Naive B cell (primary cell): ENCODE measurements at regions not wholly inside any gene's neighbourhood (a gene's known extent, or its start where the extent isn't known, plus 50 kb on each side); places are given as distances from the start of the nearest gene placed in this dataset.
"Not testable (repeated sequence)": the region's sequence is repeated elsewhere in the genome, so short reads cannot be mapped to it uniquely, and the experiment has no call there.

Experiments used
- ATAC-seq, 2 donors: fragments of 150-1000 bp; cut with Tn5 transposase; 2 replicates each; pipeline ENCODE4 v1.10.0; 2021; ENCODE audit warnings: low read depth in 2 of 2, mild to moderate bottlenecking in 2 of 2, moderate library complexity in 2 of 2
- DNase-seq: peaks from one replicate; pipeline ENCODE4 v3.0.0; 2022
- H3K27ac Mint-ChIP-seq, 6 donors: one replicate each; pipeline ENCODE4 v1.8.0; 2020 to 2022; ENCODE audit warnings: mild to moderate bottlenecking in 6 of 6, mixed read lengths in 6 of 6, moderate library complexity in 5 of 6, inconsistent platforms in 2 of 6
- H3K27me3 Mint-ChIP-seq, 3 donors: one replicate each; pipeline ENCODE4 v1.8.0; 2021 to 2022; ENCODE audit warnings: mixed read lengths in 3 of 3, mild to moderate bottlenecking in 1 of 3
- H3K36me3 Mint-ChIP-seq, 2 donors: one replicate each; pipeline ENCODE4 v1.8.0; 2020 to 2022; ENCODE audit warnings: mixed read lengths in 2 of 2, inconsistent platforms in 1 of 2, mild to moderate bottlenecking in 1 of 2
- H3K4me1 Mint-ChIP-seq, 3 donors: one replicate each; pipeline ENCODE4 v1.8.0; 2020 to 2022; ENCODE audit warnings: mixed read lengths in 3 of 3, inconsistent platforms in 1 of 3, mild to moderate bottlenecking in 1 of 3, moderate library complexity in 1 of 3
- H3K4me3 Mint-ChIP-seq, 8 donors: one replicate each; pipeline ENCODE4 v1.8.0; 2020 to 2022; ENCODE audit warnings: mild to moderate bottlenecking in 8 of 8, mixed read lengths in 8 of 8, moderate library complexity in 8 of 8, inconsistent platforms in 2 of 8
- H3K9me3 Mint-ChIP-seq, 7 donors: one replicate each; pipeline ENCODE4 v1.8.0; 2020 to 2022; ENCODE audit warnings: mixed read lengths in 7 of 7, mild to moderate bottlenecking in 5 of 7, inconsistent platforms in 2 of 7, moderate library complexity in 1 of 7

DNA sequence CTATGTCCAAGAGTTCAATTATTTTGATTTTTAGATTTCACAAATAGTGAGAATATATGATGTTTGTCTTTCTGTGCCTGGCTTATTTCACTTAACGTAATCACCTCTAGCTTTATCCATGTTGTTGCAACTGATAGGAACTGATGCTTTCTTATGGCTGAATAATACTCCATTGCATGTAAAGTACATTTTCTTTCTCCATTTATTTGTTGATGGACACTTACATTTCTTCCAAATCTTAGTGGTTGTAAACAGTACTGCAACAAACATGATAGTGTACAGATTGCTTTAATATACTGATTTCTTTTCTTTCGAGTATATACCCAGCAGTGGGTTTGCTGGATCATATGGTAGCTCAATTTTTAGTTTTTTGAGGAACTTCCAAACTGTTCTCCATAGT, 600.6 kb upstream of the SEMA6D start:
- DNase-seq: no peak
- no peak overlapping the region for H3K27ac Mint-ChIP-seq
- no peaks in the 10 kb centered on the region for H3K4me1 Mint-ChIP-seq
- H3K27me3 Mint-ChIP-seq: no peaks in the 10 kb centered on the region
- H3K36me3 Mint-ChIP-seq: no peaks in the 10 kb centered on the region
- H3K9me3 Mint-ChIP-seq: peaks cover 3 to 21% (median 13%) of the 10 kb centered on the region in 7 donors
- ATAC-seq: no peak
- no peak overlapping the region for H3K4me3 Mint-ChIP-seq

DNA sequence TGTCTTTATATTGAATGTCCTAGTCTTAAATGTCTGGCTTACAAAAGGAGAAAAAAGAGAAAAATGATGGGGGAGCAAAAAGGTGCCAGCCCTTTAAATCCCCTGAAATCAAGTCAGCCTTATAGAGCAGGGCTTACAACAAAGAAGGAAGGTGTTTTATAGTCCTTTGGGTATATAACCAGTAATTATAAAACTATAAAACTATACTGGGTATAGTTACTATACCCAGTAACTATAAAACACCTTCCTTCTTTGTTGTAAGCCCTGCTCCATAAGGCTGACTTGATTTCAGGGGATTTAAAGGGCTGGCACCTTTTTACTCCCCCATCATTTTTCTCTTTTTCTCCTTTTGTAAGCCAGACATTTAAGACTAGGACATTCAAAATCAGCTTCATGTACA, 598.0 kb upstream of the SEMA6D start:
- no peak for ATAC-seq
- H3K36me3 Mint-ChIP-seq: no peaks in the 10 kb centered on the region
- peaks cover 0 to 21% (median 13%) of the 10 kb centered on the region in 7 donors for H3K9me3 Mint-ChIP-seq
- DNase-seq: no peak
- H3K4me3 Mint-ChIP-seq: no peak overlapping the region
- no peaks in the 10 kb centered on the region for H3K4me1 Mint-ChIP-seq
- H3K27me3 Mint-ChIP-seq: no peaks in the 10 kb centered on the region
- H3K27ac Mint-ChIP-seq: no peak overlapping the region

DNA sequence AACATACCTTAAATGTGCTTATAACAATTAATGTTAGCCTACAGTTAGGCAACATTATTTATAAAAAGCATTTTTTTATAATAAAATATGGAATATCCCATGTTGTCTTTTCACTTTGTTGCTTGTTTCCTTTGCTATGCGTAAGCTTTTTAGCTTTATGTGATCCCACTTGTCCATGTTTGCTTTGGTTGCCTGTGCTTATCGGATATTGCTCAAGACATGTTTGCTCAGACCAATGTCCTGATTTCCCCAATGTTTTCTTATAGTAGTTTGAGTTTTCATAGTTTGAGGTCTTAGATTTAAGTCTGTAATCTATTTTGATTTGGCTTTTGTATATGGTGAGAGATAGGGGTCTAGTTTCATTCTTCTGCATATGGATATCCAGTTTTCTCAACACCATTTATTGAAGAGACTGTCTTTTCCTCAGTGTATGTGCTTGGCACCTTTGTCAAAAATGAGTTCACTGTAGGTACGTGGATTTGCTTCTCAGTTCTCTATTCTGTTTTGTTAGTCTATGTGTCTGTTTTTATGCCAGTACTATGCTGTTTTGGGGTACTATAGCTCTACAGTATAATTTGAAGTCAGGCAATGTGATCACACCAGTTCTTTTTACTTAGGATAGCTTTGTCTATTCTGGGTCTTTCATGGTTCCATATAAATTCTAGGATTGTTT, 592.7 kb upstream of the SEMA6D start:
- H3K36me3 Mint-ChIP-seq: no peaks in the 10 kb centered on the region
- H3K9me3 Mint-ChIP-seq: peaks cover 4 to 34% (median 19%) of the 10 kb centered on the region in 7 donors
- DNase-seq (no peak), ATAC-seq (no peak)
- no peak overlapping the region for H3K27ac Mint-ChIP-seq
- H3K4me3 Mint-ChIP-seq: peak overlapping the region in 1 of 8 donors; percentile 24
- no peaks in the 10 kb centered on the region for H3K27me3 Mint-ChIP-seq
- H3K4me1 Mint-ChIP-seq: no peaks in the 10 kb centered on the region

DNA sequence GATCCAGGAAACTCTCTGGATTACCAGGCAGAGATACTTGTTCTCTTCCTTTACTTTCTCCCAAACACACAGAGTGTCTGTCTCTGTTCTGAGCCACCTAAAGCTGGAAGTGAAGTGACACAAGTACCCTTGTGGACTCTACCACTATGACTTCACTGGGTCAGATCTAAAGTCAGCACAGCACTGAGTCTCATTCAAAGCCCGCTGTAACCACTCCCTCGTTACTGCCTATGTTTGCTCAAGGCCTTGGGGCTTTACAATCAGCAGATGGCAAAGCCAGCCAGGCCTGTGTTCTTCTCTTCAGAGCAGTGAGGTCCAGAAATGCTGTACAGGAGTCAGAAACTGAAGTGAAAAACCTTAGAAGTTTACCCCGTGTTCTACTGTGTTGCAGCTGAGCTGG, 588.3 kb upstream of the SEMA6D start:
- H3K36me3 Mint-ChIP-seq: peaks cover 0 to 5% of the 10 kb centered on the region in 2 donors
- H3K27me3 Mint-ChIP-seq: no peaks in the 10 kb centered on the region
- peaks cover 0 to 18% (median 10%) of the 10 kb centered on the region in 7 donors for H3K9me3 Mint-ChIP-seq
- no peak overlapping the region for H3K4me3 Mint-ChIP-seq
- H3K27ac Mint-ChIP-seq: no peak overlapping the region
- no peaks in the 10 kb centered on the region for H3K4me1 Mint-ChIP-seq
- no peak for DNase-seq
- no peak for ATAC-seq

DNA sequence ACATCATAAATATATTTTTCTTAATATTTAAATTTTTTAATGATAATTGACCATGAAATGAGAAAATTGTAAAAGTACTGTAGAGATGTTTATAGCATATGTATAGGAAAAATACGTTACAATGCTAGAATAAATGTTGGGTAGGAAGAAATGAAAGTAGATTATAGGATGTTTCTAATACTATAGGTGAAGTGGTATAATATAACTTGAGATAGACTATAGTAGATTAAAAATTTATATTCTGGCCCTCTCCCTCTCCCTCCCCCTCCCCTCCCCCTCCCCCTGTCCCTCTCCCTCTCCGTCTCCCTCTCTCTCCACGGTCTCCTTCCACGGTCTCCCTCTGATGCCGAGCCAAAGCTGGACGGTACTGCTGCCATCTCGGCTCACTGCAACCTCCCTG, 585.9 kb upstream of the SEMA6D start:
- H3K27ac Mint-ChIP-seq, H3K4me1 Mint-ChIP-seq, H3K36me3 Mint-ChIP-seq, ATAC-seq, DNase-seq, H3K4me3 Mint-ChIP-seq, H3K27me3 Mint-ChIP-seq: not testable (repeated sequence)
- peaks cover under 1 to 18% (median 10%) of the 10 kb centered on the region in 7 donors for H3K9me3 Mint-ChIP-seq

DNA sequence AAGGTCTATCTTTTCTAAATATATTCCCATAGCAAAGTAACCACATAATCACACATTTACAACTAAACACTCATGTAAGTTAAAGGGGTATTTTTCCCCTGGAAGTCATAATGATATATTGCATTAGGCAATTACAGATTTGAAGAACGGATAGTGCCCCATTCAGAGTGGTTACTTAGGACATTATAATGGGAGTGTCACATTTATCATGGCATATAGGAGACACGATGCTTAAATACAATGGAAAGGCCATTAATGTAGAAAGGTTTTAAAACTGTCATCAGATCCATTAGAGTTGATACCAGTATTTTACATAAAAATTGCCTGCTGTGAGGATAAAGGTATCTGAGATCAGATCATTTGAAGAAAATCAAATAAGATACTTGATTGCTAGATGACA, 582.0 kb upstream of the SEMA6D start:
- peaks cover 0 to 6% (median 0%) of the 10 kb centered on the region in 7 donors for H3K9me3 Mint-ChIP-seq
- H3K4me3 Mint-ChIP-seq: no peak overlapping the region
- H3K4me1 Mint-ChIP-seq: no peaks in the 10 kb centered on the region
- DNase-seq (no peak), ATAC-seq (no peak)
- H3K27ac Mint-ChIP-seq: no peak overlapping the region
- H3K27me3 Mint-ChIP-seq: no peaks in the 10 kb centered on the region
- peaks cover 0 to 5% of the 10 kb centered on the region in 2 donors for H3K36me3 Mint-ChIP-seq

DNA sequence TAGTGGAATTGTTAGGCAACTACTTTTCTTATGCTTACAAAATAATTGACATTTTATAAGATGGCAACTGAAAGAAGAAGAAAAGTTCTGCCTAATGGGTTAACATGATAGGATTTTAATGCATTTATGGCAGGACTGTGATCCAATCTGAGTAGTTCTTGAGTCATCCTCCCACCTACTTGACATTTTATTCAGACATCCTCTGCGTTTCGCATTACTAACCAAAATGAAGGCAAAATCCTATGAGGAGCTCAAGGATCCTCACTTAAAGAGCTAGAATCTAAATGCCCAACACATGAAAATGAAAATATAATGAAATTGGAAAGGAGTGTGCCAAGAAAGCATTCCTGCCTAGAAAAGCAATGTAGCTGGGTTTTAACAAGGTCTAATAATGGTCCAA, 581.1 kb upstream of the SEMA6D start:
- peaks cover 0 to 3% (median 0%) of the 10 kb centered on the region in 7 donors for H3K9me3 Mint-ChIP-seq
- no peak overlapping the region for H3K27ac Mint-ChIP-seq
- peaks cover 0 to under 1% of the 10 kb centered on the region in 2 donors for H3K36me3 Mint-ChIP-seq
- H3K4me3 Mint-ChIP-seq: no peak overlapping the region
- no peaks in the 10 kb centered on the region for H3K4me1 Mint-ChIP-seq
- ATAC-seq (no peak), DNase-seq (no peak)
- H3K27me3 Mint-ChIP-seq: no peaks in the 10 kb centered on the region

DNA sequence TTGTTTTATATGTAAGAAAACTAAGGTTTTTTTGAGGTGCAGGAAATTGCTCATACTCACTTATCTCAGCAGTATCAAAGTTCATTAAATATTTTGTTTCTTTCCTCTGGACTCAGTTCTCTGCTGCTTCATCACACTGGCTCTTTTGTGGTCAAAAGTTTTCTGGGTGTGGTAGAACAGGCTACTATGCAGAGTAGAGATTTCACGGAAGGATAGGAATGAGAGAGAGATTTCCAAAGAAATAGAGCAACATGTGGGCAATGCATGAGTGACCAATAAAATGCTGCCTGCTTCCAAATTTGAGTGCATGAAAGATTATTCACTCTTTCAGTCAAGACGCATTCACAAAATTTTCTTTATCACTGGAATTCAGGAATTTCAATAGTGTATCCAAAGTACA, 577.3 kb upstream of the SEMA6D start:
- no peak for ATAC-seq
- Mint-ChIP-seq H3K4me3 (no peak overlapping the region), H3K4me1 (no peaks in the 10 kb centered on the region), H3K36me3 (no peaks in the 10 kb centered on the region), H3K27ac (no peak overlapping the region), H3K9me3 (peaks cover 0 to 24% (median 3%) of the 10 kb centered on the region in 7 donors), H3K27me3 (no peaks in the 10 kb centered on the region)
- DNase-seq: no peak

DNA sequence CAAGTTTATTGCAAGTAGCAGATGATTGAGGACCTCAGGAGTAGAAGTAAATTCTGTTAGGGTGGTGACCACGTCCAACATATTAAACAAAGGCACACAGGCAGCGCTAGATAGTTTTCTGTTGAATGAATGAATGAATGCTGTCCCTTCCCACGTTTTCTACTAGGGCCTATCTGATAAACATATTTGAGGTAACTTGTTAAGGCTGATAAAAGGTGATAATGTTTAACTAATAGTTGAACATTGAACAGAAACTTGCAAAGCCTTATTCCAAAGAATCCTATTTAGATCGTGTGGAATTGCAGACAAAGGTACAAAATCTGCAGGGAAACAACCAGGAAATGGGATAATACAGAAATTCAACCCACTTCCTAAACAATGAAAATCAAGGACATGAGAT, 559.5 kb upstream of the SEMA6D start:
- H3K4me3 Mint-ChIP-seq: no peak overlapping the region
- DNase-seq: no peak
- no peaks in the 10 kb centered on the region for H3K27me3 Mint-ChIP-seq
- H3K9me3 Mint-ChIP-seq: peaks cover 0 to 20% (median 3%) of the 10 kb centered on the region in 7 donors
- no peak for ATAC-seq
- no peaks in the 10 kb centered on the region for H3K4me1 Mint-ChIP-seq
- H3K36me3 Mint-ChIP-seq: no peaks in the 10 kb centered on the region
- H3K27ac Mint-ChIP-seq: no peak overlapping the region

DNA sequence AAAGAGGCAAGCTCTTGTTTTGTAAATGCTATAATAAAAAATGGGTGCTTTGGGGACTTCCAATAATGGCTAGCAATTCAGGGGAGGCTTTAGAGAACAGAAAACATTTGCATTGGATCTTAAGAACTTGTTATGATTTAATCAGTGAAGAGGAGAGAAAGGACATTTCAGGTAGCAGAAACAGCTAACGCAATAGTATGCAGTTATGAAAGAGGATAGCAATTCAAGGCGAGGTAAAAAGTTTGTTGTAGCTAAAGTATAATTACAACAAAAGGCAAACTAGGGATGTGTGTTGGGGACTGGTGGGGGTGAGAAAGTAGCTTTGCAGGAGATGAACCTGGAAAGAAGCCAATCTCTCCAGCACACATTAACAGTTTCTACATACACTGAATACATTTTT, 558.7 kb upstream of the SEMA6D start:
- no peaks in the 10 kb centered on the region for H3K4me1 Mint-ChIP-seq
- no peaks in the 10 kb centered on the region for H3K27me3 Mint-ChIP-seq
- peaks cover 0 to 20% (median 3%) of the 10 kb centered on the region in 7 donors for H3K9me3 Mint-ChIP-seq
- H3K36me3 Mint-ChIP-seq: no peaks in the 10 kb centered on the region
- ATAC-seq: no peak
- DNase-seq: no peak
- no peak overlapping the region for H3K4me3 Mint-ChIP-seq
- no peak overlapping the region for H3K27ac Mint-ChIP-seq

DNA sequence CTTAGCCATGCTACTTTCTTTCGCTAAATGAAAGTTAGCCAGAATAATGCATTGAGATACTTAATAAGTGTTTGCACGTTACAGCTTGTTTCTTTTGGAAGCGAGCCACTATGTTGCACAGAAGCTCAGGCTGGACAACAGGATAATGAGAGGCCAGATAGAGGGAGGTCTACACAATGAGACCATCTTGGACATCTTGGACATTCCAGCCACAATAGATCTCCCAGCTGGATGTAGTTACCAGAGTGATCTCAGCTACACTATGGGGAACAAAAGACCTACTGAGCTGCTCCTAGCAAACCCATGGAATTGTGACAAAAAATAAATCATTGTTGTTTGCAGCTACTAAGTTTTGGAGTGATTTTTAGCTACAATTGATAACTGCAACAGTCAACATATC, 540.1 kb upstream of the SEMA6D start:
- peaks cover 5 to 7% of the 10 kb centered on the region in 2 donors for H3K36me3 Mint-ChIP-seq
- H3K9me3 Mint-ChIP-seq: peaks cover 0 to 7% (median 3%) of the 10 kb centered on the region in 7 donors
- ATAC-seq (no peak), DNase-seq (no peak)
- H3K27ac Mint-ChIP-seq: no peak overlapping the region
- peaks cover 9 to 29% (median 9%) of the 10 kb centered on the region in 3 donors for H3K27me3 Mint-ChIP-seq
- H3K4me1 Mint-ChIP-seq: no peaks in the 10 kb centered on the region
- H3K4me3 Mint-ChIP-seq: no peak overlapping the region

DNA sequence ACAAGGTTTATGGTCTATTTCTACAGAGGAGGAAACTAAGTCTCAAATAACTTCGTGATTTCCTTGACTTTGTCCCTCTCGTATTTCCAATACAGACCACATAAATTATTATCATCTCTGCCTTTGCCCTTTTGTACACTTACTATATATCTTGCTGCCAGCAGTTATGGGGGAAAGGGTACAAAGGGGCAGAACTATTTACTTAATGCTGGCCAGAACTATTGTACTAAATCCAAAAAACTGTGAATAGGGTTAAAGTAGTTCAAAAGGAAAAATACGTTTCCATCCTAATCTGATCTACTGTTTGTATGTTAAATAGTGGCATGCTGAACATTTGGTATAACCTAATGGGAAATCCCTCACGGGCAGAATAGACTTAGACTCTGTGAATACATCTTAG, 537.3 kb upstream of the SEMA6D start:
- Mint-ChIP-seq H3K9me3 (peaks cover 0 to 6% (median 0%) of the 10 kb centered on the region in 7 donors), H3K4me3 (no peak overlapping the region), H3K27ac (no peak overlapping the region), H3K4me1 (peaks cover 6 to 13% (median 10%) of the 10 kb centered on the region in 3 donors), H3K36me3 (peaks cover 0 to 7% of the 10 kb centered on the region in 2 donors), H3K27me3 (peaks cover 31 to 45% (median 34%) of the 10 kb centered on the region in 3 donors)
- DNase-seq (no peak), ATAC-seq (no peak)

DNA sequence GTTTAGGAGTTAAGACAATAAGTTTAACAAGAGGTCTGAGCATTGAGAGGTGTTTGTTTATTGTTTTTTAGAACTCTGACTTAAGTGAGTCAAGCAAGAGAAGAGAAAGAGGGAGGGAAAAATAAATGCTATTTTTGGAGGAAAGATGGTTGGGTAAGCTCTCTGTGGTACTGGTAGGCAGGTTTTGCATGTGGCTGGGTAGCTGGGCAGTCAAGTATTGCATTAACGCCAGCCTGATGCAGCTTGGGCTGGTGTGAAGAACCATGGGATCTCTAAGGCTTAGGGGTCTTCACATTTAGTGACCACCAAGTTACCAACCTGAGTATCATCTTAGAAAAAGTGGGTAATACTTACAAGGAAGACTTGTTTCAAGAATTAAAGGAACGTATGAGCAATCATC, 534.5 kb upstream of the SEMA6D start:
- Mint-ChIP-seq H3K27ac (no peak overlapping the region), H3K9me3 (peaks cover 0 to 6% (median 0%) of the 10 kb centered on the region in 7 donors), H3K27me3 (peaks cover 49 to 55% (median 52%) of the 10 kb centered on the region in 3 donors), H3K4me1 (peaks cover 6 to 18% (median 10%) of the 10 kb centered on the region in 3 donors), H3K36me3 (peaks cover 0 to 7% of the 10 kb centered on the region in 2 donors), H3K4me3 (no peak overlapping the region)
- no peak for ATAC-seq
- DNase-seq: no peak

DNA sequence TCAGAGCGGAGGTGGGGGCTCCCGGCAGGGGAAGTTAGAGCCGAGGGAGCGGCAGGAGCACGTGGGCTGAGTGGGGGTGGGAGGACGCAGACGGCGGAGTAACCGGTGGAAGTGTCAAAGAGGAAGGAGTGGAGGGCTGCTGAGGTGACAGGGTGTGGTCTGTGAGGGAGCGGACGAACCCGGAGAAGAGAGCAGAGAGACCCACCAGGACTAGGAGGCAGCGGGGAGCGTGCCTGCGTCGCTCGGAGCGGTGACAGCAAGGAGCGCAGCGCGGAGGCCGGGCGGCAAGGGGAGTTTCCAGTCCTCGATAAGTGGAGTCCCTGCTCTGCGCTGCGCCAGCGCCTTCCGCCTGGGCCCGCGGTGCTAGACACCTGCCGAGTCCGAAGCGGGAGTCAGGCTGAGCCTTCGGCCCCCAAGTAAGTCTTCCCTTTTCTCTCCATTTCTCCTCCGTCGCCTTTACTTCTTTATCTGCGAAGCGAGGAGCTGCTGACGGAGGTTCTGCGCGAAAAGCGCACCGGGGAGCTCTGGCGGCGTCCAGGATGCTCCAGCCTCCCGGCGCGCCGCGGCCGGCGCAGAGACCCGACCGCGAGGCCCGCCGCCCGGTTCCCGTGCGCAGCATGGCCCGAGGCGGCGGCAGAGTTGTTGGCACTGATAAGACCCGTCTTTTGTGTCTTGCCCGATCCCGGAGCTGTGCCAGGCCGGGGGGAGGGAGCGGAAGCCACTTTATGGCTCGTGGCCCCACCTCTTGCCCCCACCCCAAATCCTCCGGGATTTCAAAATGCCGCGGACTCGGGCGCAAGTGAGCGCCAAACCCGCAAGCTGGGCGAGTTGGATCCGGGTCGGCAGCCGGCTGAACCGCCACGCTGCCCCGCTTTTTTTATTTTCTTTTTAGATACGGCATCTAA, 533.0 kb upstream of the SEMA6D start:
- Mint-ChIP-seq H3K4me1 (peaks cover 6 to 18% (median 10%) of the 10 kb centered on the region in 3 donors), H3K36me3 (peaks cover 0 to 7% of the 10 kb centered on the region in 2 donors), H3K27ac (no peak overlapping the region), H3K4me3 (peak overlapping the region in 7 of 8 donors; percentile 59 to 78 (median 72)), H3K27me3 (peaks cover 49 to 56% (median 52%) of the 10 kb centered on the region in 3 donors), H3K9me3 (peaks cover 0 to 6% (median 0%) of the 10 kb centered on the region in 7 donors)
- DNase-seq (no peak), ATAC-seq (no peak)
